Retinal pigment epithelial cell (primary cell): ENCODE measurements at regions not wholly inside any gene's neighbourhood (a gene's known extent, or its start where the extent isn't known, plus 50 kb on each side); places are given as distances from the start of the nearest gene placed in this dataset.

Experiments
- DNase-seq: peaks from one replicate; pipeline ENCODE4 v3.0.0-alpha.2; 2010; ENCODE audit warnings: low read depth
- H3K4me3 ChIP-seq: 2 replicates; pipeline ENCODE4 v1.5.1; 2011; ENCODE audit warnings: mild to moderate bottlenecking, low read length, control low read depth, moderate library complexity
- CTCF ChIP-seq: conservative IDR thresholded peaks from 2 replicates; pipeline ENCODE4 v1.5.1; 2011; ENCODE audit warnings: low read depth, low read length, control low read depth, inconsistent platforms

GRCh38 chr9:91160181-91160580 lies 201.5 kb downstream of the AUH start:
- H3K4me3 ChIP-seq = no peak overlapping the region
- no peak for TF ChIP-seq CTCF
- no peak for DNase-seq

GRCh38 chr9:91160599-91161464 lies 200.9 kb downstream of the AUH start:
- TF ChIP-seq CTCF = no peak
- H3K4me3 ChIP-seq = no peak overlapping the region
- DNase-seq = no peak

GRCh38 chr9:91161465-91162300 lies 200.0 kb downstream of the AUH start:
- TF ChIP-seq CTCF = peak; percentile 6
- DNase-seq = no peak
- no peak overlapping the region for H3K4me3 ChIP-seq

GRCh38 chr9:91162311-91162710 lies 199.4 kb downstream of the AUH start:
- no peak for TF ChIP-seq CTCF
- DNase-seq = no peak
- no peak overlapping the region for H3K4me3 ChIP-seq

GRCh38 chr9:91162784-91163443 lies 198.8 kb downstream of the AUH start:
- H3K4me3 ChIP-seq = no peak overlapping the region
- TF ChIP-seq CTCF = no peak
- no peak for DNase-seq

- DNase-seq = no peak
- no peak overlapping the region for H3K4me3 ChIP-seq
- TF ChIP-seq CTCF = no peak
Observed at GRCh38 chr9:91163444-91163772, 198.3 kb downstream of the AUH start.
